NT2/D1 (cell line): ENCODE measurements at regions not wholly inside any gene's neighbourhood (a gene's known extent, or its start where the extent isn't known, plus 50 kb on each side); places are given as distances from the start of the nearest gene placed in this dataset.

ENCODE experiments used
- SUZ12 ChIP-seq: IDR thresholded peaks from 2 replicates; pipeline ENCODE4 v1.6.1; 2011; ENCODE audit not compliant: insufficient read length, insufficient read depth; ENCODE audit errors: extremely low read depth
- ZNF274 ChIP-seq: IDR thresholded peaks from 2 replicates; pipeline ENCODE4 v1.6.1; 2011; ENCODE audit warnings: mild to moderate bottlenecking, low read depth, low read length

DNA sequence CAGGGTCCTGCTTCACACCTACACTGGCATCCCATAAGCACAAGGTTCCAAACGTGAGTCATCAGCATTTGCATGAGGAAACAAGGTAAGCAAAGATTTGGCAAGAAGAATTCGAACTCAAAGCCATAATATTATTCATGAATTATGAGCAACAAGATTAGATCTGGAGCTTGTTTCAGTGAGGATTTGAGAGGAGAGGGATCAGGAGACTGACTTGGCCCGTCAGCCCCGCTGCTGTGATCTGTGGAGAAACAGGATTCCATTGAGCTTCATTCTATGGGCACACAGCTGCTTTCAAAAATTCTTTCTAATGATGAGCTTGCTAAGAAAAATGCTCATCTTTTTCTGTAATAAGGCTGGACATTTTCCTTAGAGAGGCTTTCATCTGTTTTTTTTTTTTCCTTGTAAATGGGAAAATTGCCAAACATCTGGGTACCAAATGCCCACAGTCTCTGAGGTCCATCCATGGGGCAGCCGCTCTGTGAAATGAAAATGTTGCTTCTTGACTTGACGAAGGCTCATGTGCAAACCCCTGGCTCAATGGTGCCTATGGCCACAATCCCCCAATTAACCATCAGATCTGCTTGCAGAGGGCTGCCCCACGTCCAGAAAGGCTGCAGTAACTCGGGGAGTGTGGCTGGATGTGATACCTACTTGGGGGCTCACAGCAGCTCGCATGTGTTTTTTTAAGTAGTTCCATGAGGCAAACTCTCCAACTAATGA is 179.3 kb downstream of the TMEM18 start:
- TF ChIP-seq ZNF274: no peak
- no peak for TF ChIP-seq SUZ12
